Non-pigmented ciliary epithelial cell (primary cell): ENCODE measurements at regions not wholly inside any gene's neighbourhood (a gene's known extent, or its start where the extent isn't known, plus 50 kb on each side); places are given as distances from the start of the nearest gene placed in this dataset.

Source experiments
- DNase-seq: peaks from one replicate; pipeline ENCODE4 v3.0.0-alpha.2; 2010; ENCODE audit warnings: low read depth

GRCh38 chr1:5713101-5714010 lies 278.9 kb downstream of the NPHP4 start:
- no peak for DNase-seq

DNA sequence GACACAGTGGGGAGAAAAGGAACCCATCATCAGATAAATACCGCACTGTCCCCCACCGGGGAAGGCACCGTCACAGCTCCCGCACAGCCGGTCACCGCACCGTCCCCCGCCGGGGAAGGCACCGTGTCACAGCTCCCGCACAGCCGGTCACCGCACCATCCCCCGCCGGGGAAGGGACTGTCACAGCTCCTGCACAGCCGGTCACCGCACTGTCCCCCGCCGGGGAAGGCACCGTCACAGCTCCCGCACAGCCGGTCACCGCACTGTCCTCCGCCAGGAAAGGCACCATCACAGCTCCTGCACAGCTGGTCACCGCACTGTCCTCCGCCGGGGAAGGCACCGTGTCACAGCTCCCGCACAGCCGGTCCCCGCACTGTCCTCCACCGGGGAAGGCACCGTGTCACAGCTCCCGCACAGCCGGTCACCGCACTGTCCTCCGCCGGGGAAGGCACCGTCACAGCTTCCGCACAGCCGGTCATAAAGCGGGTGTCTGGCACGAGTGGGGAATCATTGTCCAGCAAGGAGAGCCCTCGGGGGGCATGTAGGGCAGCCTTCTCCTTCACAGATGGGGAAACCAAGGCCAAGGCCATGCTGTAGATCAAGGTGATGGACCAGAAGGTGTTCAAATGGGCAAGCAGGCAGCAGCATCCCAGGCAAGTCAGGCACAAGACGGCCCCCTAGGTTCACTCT lies 280.1 kb downstream of the NPHP4 start:
- no peak for DNase-seq

- no peak for DNase-seq
Measured at GRCh38 chr1:5711079-5711478, 281.1 kb downstream of the NPHP4 start.

GRCh38 chr1:5709976-5710375 lies 282.2 kb downstream of the NPHP4 start:
- DNase-seq: no peak

DNA sequence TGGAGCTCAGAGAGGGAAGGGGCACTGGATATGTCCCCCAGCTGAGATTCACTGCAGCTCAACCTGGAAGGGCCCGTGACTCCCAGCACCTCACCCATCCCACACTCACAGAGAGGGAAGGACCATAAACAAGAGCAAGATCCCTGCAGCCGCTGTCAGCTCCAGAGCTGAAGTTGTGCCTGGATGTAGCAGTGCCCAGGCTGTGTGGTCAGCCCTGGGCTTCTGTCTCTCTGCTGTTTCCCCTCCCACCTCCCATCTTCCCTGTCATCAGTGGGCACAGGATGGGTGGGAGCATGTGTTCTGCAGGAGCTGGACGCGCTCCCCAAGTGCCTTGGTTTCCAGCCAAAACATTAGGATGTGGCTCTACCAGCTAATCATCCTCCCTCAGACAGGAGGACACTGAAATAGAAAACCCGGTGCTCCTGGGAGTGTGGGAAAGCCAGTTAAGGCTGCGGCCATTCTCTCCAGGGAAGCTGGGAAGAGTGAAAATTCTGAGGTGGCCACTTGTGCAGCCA lies 282.7 kb downstream of the NPHP4 start:
- DNase-seq: no peak

GRCh38 chr1:5708346-5709245 lies 283.6 kb downstream of the NPHP4 start:
- DNase-seq: no peak

GRCh38 chr1:5707566-5708345 lies 284.5 kb downstream of the NPHP4 start:
- no peak for DNase-seq

DNA sequence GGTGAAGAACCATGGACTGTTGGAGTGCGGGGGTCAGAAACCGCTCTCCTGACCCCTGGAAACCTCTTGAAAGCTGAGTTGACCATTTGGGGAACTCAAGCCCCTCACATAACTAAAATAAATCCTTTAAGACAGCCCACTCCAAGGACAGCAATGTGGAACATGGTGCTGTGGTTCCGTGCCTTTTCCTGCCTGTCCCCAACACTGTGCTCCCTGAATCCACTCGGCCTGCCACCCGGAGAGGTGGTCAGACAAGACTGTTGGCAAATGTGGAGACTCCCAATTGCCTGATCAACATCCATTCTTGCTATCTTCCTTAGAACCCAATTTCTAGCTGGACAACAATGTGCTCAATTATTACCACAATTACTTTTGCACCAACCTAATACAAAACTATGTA lies 286.0 kb downstream of the NPHP4 start:
- DNase-seq: no peak

GRCh38 chr1:5705751-5706150 lies 286.5 kb downstream of the NPHP4 start:
- DNase-seq: no peak

DNA sequence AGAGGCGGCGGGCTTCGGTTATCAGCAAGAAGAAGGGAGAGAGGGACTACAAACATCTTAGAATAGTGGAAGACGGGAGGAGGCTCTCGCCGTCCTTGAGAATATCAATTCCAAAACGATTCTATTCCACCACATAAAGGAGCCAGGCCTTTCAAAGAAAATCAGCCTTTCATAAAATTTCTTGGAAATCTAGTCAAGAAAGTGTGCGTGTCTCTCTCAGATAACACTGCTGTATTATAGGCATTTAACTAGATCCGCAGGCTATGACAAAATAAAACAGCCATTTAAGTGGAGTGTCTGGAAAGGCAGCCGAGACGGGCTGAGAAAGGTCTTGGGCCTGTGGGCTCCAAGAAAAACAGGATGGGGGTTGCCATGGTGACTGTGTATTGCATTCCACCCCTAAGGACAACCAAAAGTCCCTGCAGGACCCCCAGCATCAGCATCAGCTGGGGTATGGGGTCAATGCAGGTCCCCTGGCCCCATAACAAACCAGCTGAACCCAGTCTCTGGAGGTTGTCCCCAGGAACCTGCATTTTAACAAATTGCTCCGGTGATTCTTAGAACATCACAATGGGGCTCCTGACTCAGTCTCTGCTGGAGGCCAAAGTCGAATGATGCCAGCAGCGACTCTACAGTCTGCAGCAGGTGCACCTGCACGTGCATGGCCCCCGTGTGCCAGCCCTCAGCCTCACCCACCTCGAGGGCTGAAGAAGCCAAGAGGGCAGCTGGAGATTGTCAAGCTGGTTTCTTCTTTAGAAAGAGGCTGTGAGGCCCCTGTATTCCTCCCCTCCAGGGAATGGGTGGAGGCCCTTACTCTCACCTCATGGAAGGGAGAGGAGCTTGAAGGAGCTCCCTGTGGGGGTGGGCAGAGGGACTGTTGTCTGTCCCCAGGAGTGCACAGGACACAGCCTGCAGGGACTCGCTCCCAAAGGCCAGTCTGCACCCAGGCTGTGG lies 287.4 kb downstream of the NPHP4 start:
- no peak for DNase-seq

DNA sequence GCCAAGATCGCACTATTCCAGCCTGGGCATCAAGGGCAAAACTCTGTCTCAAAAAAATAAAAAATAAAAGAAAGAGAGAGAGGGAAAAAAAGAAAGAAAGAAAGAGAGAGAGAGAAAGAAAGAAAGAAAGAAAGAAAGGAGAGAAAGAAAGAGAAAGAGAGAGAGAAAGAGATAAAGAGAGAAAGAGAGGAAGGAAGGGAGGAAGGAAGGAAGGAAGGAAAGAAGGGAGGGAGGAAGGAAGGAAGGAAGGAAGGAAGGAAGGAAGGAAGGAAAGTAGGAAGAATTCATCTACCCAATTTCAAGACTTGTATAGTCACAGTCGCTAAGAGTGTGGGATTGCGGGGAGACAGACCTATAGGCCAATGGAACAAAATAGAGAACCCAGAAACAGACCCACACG lies 290.6 kb downstream of the NPHP4 start:
- DNase-seq: no peak

GRCh38 chr1:5693568-5693967 lies 298.7 kb downstream of the NPHP4 start:
- no peak for DNase-seq

- DNase-seq: no peak
Measured at GRCh38 chr1:5692664-5693063, 299.6 kb downstream of the NPHP4 start.

- no peak for DNase-seq
Measured at GRCh38 chr1:5691795-5692509, 300.3 kb downstream of the NPHP4 start.

DNA sequence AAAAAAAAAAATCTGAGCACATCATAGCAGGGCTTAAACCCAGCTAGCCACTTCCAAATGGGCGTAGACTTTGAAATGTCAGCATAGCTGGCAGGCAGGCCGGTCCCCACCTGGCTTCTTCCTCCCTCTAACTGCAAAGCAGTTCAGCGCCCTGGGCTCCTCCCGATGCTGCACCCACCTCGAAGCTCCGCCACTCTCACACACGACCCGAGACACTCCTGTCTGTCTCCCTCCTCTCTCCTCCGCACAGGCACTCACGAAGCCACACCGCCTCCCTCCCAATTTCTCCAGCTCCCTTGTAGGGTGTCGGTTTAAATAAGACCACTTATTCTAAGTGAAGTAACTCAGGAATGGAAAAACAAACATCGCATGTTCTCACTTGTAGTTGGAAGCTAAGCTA lies 301.3 kb downstream of the NPHP4 start:
- no peak for DNase-seq

DNA sequence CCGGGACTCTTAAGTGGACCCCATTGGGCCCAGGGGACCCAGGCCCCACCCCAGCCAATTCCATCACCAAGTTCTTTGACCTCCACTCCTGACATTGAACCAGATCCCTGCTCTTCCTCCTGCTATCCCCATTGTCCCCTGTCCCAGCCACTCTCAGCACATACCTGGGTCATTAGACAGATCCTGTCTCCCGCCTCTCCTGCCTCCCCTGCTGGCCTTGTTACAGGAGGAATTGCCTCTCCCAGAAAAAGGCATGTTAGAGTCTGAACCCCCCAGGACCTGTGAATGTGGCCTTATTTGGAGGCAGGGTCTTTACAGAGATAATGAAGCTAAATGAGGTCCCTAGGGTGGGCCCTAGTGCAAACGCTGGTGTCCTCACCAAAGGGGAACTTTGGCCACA lies 301.9 kb downstream of the NPHP4 start:
- no peak for DNase-seq

DNA sequence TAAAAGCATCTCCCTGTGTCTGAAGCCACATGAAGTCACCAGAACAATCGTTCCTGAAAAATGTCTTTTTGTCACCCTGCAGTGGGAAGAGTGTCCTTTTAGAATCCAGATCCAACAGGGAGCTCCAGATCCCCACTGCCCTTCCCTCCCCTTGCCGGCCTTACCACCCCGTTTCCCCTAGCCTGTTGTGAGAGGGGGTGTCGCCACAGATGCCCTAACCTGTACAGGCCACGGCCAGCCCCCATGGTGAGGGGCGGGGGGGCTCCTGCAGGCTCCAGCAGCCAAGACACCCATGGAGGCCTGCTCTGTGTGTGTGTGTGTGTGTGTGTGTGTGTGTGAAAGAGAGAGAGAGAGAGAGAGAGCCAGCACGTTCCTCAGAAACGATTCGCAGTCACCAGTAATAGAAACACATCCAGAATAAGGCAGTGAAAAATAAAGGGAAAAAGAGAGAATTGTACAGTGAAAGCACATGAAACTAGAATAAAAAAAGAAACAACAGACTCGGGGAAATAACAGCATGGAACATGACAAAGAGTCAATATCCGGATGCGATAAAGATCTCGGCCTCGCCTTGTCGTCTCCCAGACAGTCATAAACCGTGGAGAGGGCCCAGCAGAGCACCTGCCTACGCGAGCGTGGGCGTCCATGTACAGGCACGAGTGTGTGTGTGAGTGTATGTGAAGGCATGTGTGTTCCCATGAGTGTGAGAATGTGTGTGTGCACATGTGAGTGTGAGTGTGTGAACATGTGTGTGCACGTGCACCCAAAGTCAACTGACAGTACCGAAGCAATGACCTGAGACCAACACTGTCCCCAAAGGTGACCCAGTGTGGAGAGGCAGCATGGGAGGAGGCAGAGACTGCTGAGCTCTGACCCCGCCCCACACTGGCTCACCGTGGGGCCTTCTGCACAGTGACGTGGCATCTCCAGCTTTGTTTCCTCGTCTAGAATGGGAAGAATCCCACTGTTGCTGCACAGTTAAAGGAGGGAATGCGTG lies 303.8 kb downstream of the NPHP4 start:
- no peak for DNase-seq
